HG02759 (cell line): ENCODE measurements at regions not wholly inside any gene's neighbourhood (a gene's known extent, or its start where the extent isn't known, plus 50 kb on each side); places are given as distances from the start of the nearest gene placed in this dataset.

ENCODE experiments used
- ATAC-seq: cut with Tn5 transposase; IDR thresholded peaks from one replicate; pipeline ENCODE4 v1.9.1; 2021; ENCODE audit warnings: mild to moderate bottlenecking, moderate library complexity; ENCODE audit not compliant: unreplicated experiment

DNA sequence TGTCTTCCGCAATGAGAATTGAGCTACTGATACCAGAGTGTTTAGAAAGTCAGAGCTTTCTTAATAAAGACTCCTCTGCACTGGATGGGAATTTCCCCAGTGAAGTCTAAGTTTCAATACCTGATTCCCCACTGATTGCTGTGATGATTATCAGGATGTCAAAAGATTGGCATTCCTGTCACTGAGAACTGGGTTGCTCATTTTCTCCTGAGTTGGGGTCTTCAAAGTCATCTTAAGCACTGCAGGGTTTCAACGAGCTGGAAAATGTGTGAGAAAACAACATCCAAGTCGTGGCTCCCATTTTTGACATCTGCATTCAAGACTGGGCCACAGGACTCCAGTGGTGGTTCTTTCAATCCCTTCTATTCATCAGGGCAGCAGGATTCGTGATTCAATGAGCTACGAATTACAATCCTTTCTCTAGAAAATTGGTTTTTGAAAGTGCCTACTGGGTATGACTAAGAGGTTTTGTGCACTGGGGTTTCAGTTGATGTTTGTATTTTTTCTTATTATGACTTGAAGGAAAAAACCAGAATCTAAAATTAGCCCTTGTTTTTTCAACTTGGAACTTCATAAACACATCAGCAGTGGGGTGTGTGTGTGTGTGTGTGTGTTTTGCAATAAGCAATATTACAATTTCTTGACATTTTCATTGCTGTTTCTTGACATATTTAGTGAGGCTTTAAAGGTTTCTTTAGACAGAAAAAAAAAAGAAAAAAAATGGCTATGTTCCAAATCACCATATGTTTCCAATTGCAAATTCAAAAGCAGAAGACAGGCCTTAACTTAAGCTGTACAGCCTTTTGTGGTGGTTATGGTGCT, 233.0 kb downstream of the FAM76B start:
- ATAC-seq, result peak; percentile 87

DNA sequence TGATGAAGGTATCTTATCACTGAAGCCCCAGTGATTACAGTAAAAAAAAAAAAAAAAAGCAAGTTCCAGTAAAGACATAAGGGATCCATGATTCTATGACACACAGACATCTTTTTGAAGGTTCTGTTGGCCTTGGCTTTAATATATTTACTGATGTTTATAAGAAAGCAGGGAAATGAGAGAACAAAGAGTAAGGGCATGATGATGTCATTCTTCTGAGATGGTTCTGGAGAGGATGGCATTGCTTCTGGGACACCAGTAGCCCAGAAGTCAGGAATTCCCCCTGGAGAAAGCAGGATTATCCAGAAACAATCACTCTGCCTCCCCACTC, 233.6 kb downstream of the FAM76B start:
- peak; percentile 5 for ATAC-seq

DNA sequence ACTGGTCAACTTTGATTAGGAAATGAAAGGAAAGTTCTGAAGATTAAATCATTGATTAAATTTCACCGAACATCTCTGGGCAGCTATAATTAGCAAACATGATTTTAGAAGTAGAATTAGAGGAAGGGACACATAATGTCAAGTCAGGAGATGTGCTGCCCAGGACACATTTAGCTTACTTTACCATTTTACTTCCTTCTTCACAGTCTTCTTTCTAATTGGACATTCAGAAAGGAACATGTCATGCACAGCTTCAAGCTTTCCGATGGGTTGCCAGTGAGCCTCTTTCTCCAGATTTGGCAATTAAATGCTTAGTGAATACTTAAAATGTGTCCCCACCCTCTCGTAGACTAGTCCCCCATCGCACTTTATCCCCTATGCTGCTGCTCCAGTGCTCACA, 234.7 kb downstream of the FAM76B start:
- no peak for ATAC-seq

DNA sequence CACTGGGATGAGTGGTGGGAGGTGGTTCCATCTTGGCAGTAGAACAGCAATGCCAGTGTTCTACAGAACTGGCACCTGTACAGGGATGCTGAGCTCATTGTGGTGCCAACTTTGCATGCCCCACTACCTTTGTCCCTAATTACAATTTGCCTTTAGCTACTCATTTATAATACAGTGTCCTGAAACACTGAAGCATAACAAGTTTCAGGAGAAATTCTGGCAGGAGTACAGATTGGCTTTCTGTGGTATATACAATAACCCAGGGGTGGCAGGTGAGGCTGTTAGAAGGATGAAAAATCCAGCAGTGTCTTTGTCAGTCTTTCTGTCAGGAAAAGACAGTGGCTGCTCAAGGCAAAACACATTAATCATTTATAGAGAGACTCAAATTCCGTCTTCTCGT, 240.3 kb downstream of the FAM76B start:
- no peak for ATAC-seq

DNA sequence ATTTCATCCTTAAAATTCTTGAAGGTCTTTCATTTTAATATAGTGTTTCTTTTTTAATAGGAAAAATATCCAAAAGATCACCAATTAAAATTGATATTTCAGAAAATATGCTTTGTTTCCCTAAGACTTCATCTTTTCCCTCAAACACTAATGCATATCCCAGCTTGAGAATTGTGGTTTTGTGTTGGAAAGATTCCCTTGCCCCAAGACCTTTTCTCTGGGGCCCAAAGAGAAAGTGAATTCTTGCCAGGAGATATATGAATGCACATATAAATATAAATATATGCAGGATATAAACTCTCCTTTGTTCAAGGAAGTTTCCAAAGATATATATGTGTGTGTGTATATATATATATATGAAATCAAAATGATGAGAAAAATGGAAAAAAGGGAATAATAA, 241.2 kb downstream of the FAM76B start:
- no peak for ATAC-seq

DNA sequence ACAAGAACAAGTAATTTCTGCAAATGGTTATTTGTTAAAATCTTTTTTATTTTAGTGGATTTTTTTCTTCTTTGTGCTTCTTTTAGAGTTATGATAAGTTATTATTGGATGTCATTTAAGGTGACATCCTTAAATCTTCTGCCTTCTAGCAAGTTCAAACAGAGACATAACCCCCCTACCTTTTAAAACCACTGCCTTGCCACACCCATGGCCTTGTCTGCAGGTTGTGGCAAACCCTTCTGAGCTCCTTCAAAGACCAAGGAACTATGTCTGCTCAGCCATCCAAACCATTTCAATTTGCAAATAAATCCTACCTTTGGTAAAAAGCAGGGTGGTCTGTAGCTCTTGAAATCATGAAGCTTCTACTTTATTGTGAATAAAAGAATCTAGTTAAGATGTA, 241.6 kb downstream of the FAM76B start:
- no peak for ATAC-seq

DNA sequence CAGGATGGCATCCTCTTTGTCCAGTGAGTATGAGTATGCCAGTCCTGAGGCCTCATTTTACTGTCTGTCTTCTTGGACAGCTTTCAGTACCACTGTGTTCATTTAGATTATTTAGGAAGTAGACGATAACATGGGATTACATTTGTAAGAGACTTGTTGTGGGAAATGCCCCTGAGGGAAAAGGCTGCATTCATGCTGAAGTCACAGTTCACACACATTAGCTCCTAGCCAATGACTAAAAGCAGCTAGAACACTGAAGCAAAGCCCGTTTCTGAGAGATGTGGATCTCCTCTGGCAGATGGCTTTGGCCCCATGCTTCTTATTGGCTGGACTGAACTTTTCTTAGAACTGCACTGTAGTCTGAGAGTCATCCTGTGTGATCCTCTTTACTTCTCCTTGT, 242.4 kb downstream of the FAM76B start:
- ATAC-seq, result no peak

DNA sequence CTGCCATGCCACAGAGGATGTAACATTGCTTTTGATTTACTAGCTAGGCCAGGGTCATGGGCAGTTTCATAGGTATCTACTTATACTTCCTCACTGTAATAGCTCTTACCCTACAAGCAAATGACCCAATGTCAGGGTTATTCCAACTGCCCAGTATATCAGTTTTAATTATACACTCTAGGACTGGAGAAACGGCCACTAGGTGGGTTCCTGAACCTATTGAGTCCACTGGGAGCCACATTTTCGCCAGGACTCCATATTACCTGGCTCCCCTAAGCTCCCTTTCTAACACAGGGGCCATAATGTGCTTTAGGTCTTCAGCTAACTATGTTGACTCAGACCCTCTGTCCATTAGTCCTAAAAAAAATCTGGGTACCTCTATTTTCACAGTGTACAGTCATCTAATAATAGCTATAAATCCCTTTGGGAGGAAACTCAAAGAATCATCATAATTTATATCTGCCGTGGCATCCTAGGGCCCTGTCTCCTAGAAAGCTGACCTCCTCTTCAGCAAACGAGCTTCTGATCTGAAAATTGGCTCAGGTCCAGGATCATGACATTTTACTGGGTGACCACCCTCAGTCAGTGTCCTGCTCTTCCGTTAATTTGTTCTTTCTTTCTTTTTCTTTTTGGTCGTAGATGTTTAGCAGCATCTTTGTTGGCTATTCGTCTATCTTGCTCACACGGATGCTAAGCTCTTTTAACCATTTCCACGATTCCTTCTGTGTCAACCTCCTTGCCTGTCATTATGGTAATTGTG, 244.3 kb downstream of the FAM76B start:
- no peak for ATAC-seq

DNA sequence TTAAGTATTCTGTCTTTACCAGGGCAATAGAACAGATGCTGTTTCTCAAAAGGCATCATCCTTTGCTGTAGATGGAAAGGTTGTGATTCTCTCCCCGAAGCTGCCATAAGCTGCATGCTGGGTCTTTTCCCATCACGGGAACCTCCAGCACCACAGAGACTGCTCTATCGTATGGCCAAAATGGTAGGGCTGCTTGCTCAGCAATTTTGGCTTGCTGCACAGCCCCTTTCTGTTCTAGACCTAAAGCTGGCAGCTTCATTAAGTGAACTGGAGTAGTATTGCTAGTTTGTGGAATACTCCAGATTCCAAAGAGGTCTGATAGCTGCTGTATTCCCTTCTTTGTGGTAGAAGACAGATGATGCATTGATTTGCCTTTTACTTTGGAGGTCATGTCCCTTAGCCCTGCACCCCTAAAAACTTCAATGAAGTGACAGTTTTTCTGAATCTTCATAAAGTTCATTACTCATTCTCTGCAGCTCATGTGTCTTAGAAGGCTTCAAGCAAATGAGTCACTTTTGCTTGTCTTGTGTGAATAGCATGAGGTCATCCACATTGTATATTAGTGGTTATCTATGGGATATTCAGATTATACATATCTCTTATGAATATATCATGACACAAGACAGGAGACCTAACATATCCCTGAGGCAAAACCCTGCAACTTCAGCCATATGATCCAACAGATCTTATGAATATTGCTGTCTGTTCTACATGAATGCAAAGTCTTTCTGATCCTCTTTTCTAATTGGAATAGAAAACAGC, 245.3 kb downstream of the FAM76B start:
- ATAC-seq, result no peak

DNA sequence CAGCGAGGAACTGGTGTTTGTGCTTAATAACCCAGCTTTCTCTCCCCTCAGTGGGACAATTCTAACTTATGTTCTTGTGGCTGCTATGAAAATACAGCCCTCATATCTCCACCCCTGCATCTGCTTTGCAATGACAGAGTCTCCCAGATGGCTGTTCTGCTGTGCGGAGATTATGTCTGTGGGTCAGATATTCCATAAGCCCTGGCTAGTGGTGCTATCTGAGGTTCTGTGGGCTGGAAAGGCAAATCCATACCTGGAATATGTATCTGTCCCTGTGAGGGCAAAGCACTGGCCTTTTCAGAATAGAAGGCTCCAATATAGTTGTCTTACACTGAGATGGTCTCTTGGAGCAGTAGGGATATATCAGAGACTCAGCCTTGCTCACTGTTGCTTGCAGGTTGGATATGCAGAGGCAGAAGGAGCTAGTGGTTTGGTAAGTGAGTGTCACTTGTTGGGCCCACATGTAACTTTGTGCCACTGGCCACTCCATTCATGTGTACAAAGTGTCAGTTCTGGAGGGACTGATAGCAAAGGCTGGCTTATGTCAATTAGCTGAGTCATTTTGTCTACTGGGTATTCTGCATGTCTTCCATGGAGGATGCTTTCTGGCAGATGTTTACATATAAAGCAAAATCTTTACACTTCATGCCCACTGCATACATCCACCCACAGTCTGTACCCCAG, 246.6 kb downstream of the FAM76B start:
- ATAC-seq, result no peak

DNA sequence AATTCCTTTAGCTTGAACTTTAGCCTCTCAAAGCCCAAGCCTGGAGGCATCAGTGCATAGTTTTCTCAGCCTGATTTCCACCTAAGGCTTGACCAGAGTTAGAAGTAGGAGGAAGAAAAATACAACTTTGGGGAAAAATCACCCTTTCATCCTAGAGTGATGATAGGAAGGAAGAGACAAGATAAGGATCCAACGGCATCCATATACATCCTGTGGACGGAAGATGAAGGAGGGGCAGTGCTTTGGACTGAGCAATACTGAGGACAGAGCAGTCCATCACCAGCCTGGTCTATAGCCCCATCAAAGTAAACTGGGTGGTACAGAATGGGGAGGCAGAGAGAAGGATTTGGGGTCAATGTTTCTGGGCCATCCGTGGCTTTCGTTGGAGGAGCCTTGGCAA, 247.9 kb downstream of the FAM76B start:
- ATAC-seq, result no peak

DNA sequence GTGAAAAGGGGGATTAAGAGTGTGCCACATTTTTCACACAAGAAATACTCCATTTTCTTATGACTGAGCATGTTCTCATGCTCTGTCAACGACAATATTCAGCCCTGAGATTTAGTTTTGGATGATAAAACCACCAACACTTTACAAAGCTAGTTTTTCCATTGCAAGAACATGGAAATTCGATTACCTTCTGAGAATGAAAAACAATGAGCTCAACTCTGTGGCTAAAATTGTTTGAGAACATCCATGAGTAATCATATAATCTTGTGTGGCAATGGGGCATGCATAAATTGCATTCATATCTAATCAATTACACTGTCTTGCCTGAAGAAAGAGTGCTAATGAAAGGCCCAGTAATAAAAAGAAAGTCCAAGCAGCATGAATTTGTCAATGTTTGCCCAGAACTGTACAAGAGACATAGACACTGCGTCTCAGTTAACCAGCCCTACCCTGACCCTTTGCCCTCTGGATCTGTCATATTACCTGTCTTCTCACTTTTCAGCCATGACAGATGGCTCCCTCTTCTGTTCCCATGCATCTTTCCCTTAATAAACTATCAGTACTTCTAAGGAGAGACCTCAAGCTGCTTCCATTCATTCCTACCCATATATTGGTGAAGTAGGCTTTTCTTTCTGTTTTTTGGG, 253.4 kb downstream of the FAM76B start:
- ATAC-seq, result no peak

DNA sequence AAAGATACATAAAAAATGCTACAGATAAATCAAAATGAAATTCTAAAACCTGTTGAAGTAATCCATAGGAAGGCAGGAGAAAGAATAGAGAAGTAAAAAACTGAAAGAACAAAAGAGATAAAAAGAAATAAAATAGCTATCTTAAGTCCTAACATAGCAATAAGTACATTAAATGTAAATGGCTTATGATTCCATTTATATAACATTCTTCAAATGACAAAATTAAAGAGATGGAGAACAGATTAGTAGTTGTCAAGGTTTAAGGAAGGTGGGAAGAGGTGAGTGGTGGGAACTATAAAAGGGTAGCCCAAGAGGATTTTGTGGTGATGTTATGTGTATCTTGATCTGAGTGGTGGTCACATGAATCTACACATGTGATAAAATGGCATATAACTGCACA, 254.8 kb downstream of the FAM76B start:
- ATAC-seq, result no peak

DNA sequence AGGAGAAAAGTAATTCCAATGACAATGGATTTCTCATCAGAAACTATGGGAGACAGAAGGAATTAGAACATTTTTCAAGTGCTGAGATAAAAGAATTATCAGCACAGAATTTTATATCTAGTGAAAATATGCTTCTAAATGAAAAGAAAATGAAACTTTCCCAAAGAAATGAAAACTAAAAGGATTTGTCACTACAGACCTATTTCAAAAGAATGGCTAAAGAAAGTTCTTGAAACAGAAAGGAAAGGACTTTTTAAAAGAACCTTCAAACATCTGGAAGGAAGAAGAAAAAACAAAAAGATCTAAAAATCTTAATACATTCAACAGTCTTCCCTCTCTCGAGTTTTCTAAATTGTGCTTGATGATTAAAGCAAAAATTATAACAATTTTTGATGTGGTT, 255.4 kb downstream of the FAM76B start:
- ATAC-seq, result no peak

DNA sequence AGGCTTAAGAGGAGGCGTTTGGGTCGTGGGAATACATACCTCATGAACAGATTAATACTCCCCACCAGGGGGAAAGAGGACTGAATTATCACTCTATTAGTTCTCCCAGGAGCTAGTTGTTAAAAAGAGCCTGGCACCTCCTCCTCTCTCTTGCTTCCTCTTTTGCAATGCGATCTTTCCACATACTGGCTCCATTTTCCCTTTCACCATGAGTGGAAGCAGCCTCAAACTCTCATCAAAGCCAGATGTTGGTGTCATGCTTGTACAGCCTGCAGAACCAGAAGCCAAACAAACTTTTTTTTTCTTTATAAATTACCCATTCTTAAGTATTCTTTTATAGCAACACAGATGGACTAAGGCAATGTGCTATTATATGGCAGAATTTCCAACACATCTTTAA, 258.5 kb downstream of the FAM76B start:
- no peak for ATAC-seq

DNA sequence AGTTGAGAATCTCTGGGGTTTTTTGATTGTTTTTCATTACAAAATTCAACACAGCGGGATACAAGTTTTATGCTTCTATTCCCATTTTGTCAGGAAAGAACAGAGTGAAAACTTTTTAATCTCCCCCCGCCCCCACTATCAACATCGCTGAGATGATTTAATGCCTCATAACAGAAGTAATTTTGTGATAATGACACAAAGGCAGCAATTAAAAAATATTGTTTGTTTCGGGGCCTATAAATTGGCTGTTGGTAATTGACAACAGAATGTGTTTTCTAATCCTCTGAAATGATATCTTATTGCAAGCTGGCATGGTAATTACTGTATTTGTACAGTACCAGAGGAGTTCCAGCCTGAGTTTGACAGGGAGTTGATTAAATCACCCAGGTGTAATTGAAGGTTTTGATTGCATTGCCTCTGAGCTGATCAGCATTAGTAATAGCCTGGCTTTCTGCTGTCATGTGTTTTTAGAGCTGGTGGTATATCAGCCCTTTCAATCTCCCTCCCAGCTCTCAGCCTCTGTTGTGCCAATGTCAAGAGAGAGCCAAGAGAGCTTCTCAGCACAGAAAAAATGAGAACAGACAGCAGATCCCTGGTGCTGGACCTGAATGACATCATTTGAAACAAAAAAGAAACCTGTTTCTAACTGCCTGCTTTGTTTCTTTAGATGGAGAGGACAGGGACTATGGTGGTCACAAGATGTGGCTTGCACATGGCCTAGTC, 265.1 kb downstream of the FAM76B start:
- no peak for ATAC-seq

DNA sequence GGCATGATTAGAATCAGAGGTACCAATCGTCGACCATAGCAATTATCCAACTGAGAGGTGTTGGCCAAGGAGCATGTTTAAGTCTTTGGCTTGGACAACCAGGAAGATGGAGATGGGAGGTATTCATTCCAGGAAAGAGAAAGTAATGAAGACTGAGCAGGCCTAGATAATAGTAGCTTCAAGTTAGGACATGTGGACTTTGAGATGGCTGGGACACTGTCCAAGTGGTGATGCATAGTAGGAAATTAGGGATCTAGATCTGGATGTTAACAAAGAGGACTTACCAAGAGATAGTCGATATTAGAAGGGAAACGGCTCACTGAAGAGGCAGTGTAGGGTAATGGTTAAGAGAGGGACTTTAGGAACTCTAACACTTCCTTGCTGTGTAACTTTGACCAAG, 266.7 kb downstream of the FAM76B start:
- no peak for ATAC-seq

DNA sequence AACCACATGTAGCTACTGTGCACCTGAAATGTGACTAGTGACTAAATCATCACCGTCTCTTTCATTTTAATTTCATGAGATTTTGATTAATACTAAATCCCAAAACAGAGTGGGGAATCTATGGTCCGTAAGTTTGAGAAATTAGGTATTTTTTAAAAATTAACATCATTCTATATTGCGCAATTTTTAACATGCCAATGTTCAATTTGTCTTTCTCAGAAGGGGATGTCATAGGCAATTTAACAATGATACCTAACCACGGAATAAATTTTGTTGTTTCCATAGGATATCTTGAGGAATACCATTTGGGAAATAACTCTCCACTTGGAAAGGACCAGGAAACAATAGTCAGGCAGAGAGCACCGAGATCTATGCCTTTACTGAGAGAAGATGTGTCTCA, 267.7 kb downstream of the FAM76B start:
- ATAC-seq, result no peak

DNA sequence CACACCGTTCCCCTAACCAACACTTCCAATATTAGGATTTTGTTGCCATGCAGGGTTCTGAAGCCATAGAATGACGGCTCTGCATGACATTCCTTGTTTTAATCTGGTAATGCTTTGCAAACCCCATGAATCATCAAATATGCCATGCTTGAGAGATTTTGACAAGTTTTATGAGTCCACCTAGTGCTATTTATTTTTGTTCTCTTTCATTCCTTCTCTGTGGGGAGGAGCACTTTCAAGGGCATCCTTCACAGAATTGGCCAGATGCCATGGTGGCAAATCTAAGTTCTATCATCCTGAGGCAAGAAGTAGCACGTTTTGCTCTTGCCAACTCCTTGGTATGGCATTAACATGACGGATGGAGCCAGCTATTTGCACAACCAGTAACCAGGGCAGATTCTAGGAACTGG, 268.4 kb downstream of the FAM76B start:
- ATAC-seq, result no peak
